GM18858 (cell line): ENCODE measurements at regions not wholly inside any gene's neighbourhood (a gene's known extent, or its start where the extent isn't known, plus 50 kb on each side); places are given as distances from the start of the nearest gene placed in this dataset.
A peak's percentile ranks its signal among the peaks of the same experiment; 100 is the strongest.
"Not testable (repeated sequence)": the region's sequence is repeated elsewhere in the genome, so short reads cannot be mapped to it uniquely, and the experiment has no call there.

Experiments
- ATAC-seq: cut with Tn5 transposase; IDR thresholded peaks from one replicate; pipeline ENCODE4 v1.9.1; 2021; ENCODE audit not compliant: unreplicated experiment

- ATAC-seq = no peak
Observed at GRCh38 chr4:33923469-33923868, 2320.8 kb downstream of the ARAP2 start.

- no peak for ATAC-seq
Observed at GRCh38 chr4:33924239-33924638, 2320.1 kb downstream of the ARAP2 start.

- no peak for ATAC-seq
Observed at GRCh38 chr4:33924811-33925210, 2319.5 kb downstream of the ARAP2 start.

- ATAC-seq = no peak
Observed at GRCh38 chr4:33930497-33930896, 2313.8 kb downstream of the ARAP2 start.

- no peak for ATAC-seq
Observed at GRCh38 chr4:33931026-33931425, 2313.3 kb downstream of the ARAP2 start.

- no peak for ATAC-seq
Observed at GRCh38 chr4:33940281-33940680, 2304.0 kb downstream of the ARAP2 start.

- no peak for ATAC-seq
Observed at GRCh38 chr4:33941854-33942253, 2302.5 kb downstream of the ARAP2 start.

- ATAC-seq = no peak
Observed at GRCh38 chr4:33948921-33949320, 2295.4 kb downstream of the ARAP2 start.

GRCh38 chr4:33953848-33954247 lies 2290.5 kb downstream of the ARAP2 start:
- not testable (repeated sequence) for ATAC-seq

GRCh38 chr4:33954759-33955158 lies 2289.6 kb downstream of the ARAP2 start:
- no peak for ATAC-seq

- no peak for ATAC-seq
Observed at GRCh38 chr4:33959519-33959918, 2284.8 kb downstream of the ARAP2 start.

- ATAC-seq = no peak
Observed at GRCh38 chr4:33961761-33962160, 2282.6 kb downstream of the ARAP2 start.

- ATAC-seq = no peak
Observed at GRCh38 chr4:33966808-33967207, 2277.5 kb downstream of the ARAP2 start.

- no peak for ATAC-seq
Observed at GRCh38 chr4:33974270-33974669, 2270.0 kb downstream of the ARAP2 start.

GRCh38 chr4:33975995-33976394 lies 2268.3 kb downstream of the ARAP2 start:
- no peak for ATAC-seq

- ATAC-seq = not testable (repeated sequence)
Observed at GRCh38 chr4:33979781-33980180, 2264.5 kb downstream of the ARAP2 start.

GRCh38 chr4:33980361-33980760 lies 2264.0 kb downstream of the ARAP2 start:
- ATAC-seq = no peak

- no peak for ATAC-seq
Observed at GRCh38 chr4:33989820-33990443, 2254.4 kb downstream of the ARAP2 start.

- ATAC-seq = no peak
Observed at GRCh38 chr4:33996075-33996718, 2248.1 kb downstream of the ARAP2 start.

- ATAC-seq = no peak
Observed at GRCh38 chr4:33998291-33998690, 2246.0 kb downstream of the ARAP2 start.

- ATAC-seq = no peak
Observed at GRCh38 chr4:34000356-34000755, 2244.0 kb downstream of the ARAP2 start.

GRCh38 chr4:34006540-34006939 lies 2237.8 kb downstream of the ARAP2 start:
- ATAC-seq = peak; percentile 62

- ATAC-seq = no peak
Observed at GRCh38 chr4:34009951-34010350, 2234.4 kb downstream of the ARAP2 start.
